ENCODE measurements at regions not wholly inside any gene's neighbourhood (a gene's known extent, or its start where the extent isn't known, plus 50 kb on each side); places are given as distances from the start of the nearest gene placed in this dataset.

- no peak for DNase-seq (ENCODE audit: low read depth)
These were observed 112.9 kb upstream of the IQCM start for GRCh38 chr4:149928507-149928906.

DNA sequence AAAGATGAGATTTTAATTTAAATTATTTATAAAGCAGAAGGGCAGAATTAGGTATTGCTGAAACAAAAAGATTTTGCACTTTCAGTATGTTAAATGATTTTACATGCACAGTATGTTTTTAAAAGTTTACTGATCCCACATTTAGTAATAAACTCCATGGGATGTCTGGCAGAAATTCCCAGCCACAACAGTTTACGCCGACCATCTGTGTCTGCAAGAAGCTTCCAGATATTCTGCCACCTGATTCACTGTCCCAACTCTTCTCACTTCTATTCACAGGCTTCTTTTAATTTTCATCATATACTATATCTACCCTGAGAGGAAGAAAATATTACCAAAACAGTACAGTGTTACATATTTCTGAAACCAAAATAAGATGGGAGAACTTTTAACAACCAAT is 115.8 kb upstream of the IQCM start:
- no peak for DNase-seq (ENCODE audit: low read depth)

- DNase-seq (ENCODE audit: low read depth): no peak
These were observed 116.5 kb upstream of the IQCM start for GRCh38 chr4:149932188-149932587.

DNA sequence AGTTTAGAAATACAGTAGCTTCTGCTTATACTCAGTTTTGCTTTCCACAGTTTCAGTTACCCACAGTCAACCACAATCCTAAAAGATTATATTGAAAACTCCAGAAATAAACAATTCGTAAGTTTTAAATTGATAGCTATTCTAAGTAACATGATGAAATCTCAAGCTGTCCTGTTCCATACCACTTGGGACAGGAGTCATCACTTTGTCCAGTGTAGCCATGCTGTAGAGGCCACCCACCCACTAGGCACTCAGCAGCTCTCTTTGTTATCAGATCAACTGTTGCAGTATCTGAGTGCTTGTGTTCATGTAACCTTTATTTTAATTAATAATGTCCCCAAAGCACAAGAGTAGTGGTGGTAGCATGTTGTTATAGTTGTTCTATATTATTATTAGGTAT is 117.5 kb upstream of the IQCM start:
- no peak for DNase-seq (ENCODE audit: low read depth)

DNA sequence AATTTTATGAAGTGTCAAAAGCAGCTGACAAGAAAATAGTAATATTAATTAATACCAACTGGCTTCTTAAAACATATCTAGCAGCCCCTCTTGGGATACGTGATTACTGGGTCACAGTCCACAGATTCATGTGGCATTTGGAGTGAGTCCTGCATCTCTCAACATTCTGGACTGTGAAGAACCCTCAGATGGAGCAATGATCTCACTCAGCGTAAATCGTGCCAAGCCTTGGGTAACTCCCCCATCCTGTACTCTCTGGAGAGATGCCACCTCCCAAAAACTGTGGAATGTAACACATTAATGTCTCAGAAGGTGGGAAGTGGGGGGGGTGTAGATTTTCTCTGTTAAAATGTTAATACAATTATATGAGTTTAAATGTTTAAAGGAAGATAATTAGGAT is 118.2 kb upstream of the IQCM start:
- no peak for DNase-seq (ENCODE audit: low read depth)

DNA sequence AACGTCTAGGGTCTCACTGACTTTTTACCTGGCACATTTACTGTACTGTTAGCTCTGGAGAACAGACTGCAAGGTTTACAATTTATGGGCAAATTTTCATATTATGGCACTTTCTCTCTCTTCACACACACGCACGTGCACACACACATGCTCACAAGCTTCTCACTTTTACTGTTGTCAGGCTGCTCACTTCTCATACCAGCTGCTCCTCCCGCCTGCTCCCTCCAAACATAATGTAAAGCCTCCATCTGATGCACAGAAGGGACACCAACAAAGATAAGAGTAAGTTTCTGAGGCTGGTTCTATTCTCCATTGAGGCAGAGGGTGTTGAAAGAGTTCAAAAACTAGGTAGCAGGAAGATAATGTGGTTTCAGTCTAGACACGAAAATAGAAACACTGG is 128.9 kb upstream of the DCLK2 start:
- no peak for DNase-seq (ENCODE audit: low read depth)

DNA sequence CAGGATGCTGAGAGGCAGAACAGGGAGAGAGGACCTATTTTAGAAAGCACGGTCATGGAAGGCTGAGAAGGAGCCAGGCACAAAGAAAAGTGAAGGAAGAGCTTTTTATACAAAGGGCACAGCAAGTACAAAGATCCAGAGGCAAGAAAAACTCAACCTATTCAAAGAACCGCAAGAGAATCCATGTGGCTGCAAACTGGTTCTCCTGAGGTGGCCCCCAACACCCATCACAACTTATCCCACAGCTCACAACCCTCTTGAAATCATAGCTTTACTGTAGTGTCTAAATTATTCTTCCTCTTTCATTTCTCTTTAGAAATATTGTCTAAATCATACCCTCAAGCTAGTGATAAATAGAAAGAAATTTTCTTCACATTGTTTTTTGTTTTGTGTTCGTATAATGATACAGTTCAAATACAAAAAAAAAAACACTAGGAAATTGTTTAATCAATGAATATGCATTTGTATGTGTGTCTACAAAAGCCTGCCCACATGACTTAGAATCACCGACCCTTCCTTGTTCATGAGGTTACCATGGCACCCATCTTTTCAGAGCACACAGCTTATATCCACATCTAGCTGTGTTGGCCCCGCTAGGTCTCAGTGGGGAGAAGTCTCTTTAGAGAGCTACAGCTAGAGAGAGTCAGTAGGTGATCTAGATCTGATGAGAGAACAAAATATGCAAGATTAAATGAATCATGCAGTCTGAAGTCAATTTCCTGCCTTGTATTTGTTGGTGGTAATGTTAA is 126.9 kb upstream of the DCLK2 start:
- no peak for DNase-seq (ENCODE audit: low read depth)

DNA sequence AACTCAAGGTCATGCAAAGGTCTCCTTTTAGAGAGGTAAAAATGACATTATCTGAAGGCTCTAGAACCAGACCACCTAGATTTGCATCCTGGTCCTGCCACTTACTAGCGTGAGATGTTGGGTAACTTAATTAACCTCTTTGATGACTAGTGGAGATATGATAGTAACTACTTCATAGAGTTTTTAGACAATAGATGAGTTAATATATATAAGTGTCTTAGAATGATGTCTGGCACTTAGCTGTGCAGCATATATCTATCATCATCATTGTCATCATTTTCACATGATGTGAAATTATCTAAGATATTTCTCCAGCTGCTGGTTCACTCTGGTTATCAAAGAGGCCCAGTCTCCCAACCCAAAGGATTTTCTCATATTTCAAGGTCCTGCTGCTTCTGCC is 126.1 kb upstream of the DCLK2 start:
- no peak for DNase-seq (ENCODE audit: low read depth)

DNA sequence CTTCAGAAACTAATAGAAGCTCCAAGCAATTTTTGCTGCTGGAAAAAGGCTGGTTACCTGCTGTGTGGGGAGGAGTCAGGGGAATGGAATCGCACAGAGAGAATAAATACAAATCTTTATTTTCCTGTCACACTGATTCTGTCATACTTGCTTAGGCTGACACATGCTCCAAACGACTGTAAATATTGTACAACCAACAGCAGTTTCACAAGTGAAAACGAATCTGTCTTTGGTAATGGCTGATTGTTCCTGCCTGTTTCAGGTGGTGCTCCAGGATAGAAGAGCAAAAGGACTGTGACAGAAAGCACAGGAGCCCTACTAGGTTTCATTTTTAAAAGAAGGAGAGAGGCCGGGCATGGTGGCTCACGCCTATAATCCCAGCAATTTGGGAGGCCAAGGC is 125.5 kb upstream of the DCLK2 start:
- DNase-seq (ENCODE audit: low read depth): no peak

DNA sequence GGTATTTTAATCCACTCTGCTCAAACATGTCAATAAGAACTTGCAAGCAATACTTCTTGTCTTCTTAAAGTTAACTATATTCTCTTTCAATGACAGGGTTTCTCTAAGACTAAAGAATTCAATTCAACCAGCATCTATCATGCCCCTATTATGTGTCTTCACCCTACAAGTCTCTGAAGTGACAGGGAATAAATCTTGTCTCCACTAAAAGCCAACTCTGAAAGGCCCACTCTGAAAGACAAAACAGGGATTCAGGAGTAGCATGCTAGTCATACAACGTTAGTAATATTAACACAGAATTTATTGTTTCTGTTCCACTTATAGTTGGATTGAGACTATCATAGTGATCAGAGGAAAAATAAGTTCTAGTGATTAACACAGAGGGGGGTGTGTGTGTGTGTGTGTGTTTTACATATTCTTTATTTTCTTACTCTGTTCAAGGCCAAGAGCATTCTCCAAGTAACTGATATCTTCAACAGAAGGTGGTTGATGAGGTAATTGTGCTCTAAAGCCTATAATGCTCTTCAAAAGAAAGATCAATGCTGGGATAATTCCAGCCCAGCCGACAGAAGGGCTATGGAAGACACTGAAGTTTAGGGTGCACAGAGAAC is 122.4 kb upstream of the DCLK2 start:
- no peak for DNase-seq (ENCODE audit: low read depth)

GRCh38 chr4:149956678-149957077 is 121.6 kb upstream of the DCLK2 start:
- DNase-seq (ENCODE audit: low read depth): no peak

GRCh38 chr4:149961876-149962597 is 116.2 kb upstream of the DCLK2 start:
- DNase-seq (ENCODE audit: low read depth): no peak

- no peak for DNase-seq (ENCODE audit: low read depth)
These were observed 114.0 kb upstream of the DCLK2 start for GRCh38 chr4:149964001-149964796.

DNA sequence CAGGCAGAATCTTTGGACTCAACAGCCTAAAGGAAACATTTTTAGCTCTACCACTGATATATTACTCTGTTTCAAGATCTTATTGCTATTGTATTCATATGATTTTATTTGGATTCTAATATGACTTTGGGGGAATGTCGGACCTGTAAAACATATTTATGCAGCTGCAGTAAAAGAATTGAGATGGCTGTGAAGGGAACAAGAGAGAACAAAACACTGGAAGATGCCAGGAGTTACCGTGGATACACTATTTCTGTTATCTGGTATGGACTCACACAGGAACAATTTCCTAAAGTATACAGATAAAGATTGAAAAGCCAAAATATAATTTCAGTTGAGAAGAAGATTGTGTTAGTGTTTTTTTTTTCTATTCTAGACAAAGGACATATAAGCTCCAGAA is 113.0 kb upstream of the DCLK2 start:
- DNase-seq (ENCODE audit: low read depth): no peak

DNA sequence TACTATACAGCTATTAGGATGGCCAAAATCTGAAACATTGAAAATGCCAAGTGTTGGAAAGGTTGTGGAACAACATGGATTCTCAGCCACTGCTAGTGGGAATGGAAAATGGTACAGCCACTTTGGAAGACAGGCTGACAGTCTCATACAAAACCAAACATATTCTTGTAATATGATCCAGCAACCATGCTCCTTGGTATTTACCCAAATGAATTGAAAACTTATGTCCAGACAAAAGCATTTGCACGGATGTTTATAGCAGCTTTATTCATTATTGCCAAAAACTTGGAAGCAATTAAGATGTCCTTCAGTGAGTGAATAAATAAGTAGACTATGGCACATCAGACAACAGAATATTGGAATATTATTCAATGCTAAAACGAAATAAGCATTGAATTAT is 105.8 kb upstream of the DCLK2 start:
- no peak for DNase-seq (ENCODE audit: low read depth)

DNA sequence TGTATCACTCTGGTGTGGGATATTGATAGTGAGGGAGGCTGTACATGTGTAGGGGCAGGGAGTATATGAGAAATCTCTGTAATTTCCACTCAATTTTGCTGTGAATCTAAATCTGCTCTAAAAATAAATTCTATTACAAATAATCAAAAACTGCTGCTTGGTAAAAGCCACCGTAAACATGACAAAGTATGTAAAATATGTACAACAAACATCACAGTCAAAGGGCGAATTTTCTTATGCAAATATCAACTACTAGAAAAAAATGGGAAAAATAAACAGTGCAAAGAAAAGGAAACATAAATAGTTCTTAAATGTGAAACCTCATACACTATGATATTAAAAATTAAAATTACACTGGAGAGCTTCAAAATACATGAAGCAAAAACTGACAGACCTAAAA is 105.1 kb upstream of the DCLK2 start:
- no peak for DNase-seq (ENCODE audit: low read depth)

GRCh38 chr4:149975172-149975571 is 103.1 kb upstream of the DCLK2 start:
- DNase-seq (ENCODE audit: low read depth): no peak

- DNase-seq (ENCODE audit: low read depth): no peak
These were observed 98.0 kb upstream of the DCLK2 start for GRCh38 chr4:149980121-149980682.

- peak; percentile 16 for DNase-seq (ENCODE audit: low read depth)
These were observed 97.3 kb upstream of the DCLK2 start for GRCh38 chr4:149980941-149981340.

- DNase-seq (ENCODE audit: low read depth): no peak
These were observed 94.8 kb upstream of the DCLK2 start for GRCh38 chr4:149983401-149983800.

DNA sequence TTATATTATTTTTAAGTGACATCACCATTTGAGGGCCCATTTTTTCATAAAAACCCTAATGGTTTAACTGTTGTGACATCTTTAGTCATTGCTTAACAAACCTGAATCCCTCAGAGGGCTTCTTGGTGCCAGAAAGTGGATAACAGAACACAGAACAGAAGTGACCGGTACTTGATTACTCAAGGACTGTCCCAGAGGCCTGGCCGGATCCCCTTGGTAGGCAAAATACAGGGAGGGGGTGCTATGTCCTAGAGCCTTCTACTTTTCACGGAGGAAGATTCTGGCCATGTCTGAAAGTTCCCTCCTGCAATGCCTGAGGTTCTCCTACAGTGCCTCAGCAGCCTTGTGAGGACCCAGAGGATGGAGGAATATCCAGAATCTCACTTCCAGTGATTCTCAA is 94.3 kb upstream of the DCLK2 start:
- DNase-seq (ENCODE audit: low read depth): no peak

- no peak for DNase-seq (ENCODE audit: low read depth)
These were observed 92.3 kb upstream of the DCLK2 start for GRCh38 chr4:149985981-149986380.
